Mesodermal cell (in vitro differentiated cells): ENCODE measurements at regions not wholly inside any gene's neighbourhood (a gene's known extent, or its start where the extent isn't known, plus 50 kb on each side); places are given as distances from the start of the nearest gene placed in this dataset.

ENCODE experiments used
- H3K27ac ChIP-seq: 2 replicates; pipeline ENCODE4 v1.7.0; 2013; ENCODE audit warnings: mild to moderate bottlenecking, low read depth, low read length, moderate library complexity; ENCODE audit not compliant: severe bottlenecking
- H3K36me3 ChIP-seq: 2 replicates; pipeline ENCODE4 v1.7.1; 2013; ENCODE audit warnings: mild to moderate bottlenecking, low read length, moderate library complexity; ENCODE audit not compliant: control insufficient read depth, insufficient read depth
- H3K4me1 ChIP-seq: one replicate; pipeline ENCODE4 v1.7.1; 2013; ENCODE audit warnings: mild to moderate bottlenecking, low read length; ENCODE audit not compliant: insufficient read depth, control insufficient read depth, poor library complexity, severe bottlenecking
- H3K4me3 ChIP-seq: 2 replicates; pipeline ENCODE4 v1.7.0; 2013; ENCODE audit warnings: low read length, control low read depth, mild to moderate bottlenecking; ENCODE audit not compliant: insufficient read depth, poor library complexity, severe bottlenecking; ENCODE audit errors: extremely low read depth
- H3K9me3 ChIP-seq: 2 replicates; pipeline ENCODE4 v1.7.1; 2013; ENCODE audit warnings: mild to moderate bottlenecking, low read length, moderate library complexity; ENCODE audit not compliant: control insufficient read depth
- WGBS, 2 experiments: methylation state at CpG; one replicate each; pipeline ENCODE4 v1.1.5; 2013; ENCODE audit warnings: missing lambda C conversion rate in 2 of 2; ENCODE audit not compliant: insufficient coverage in 2 of 2; 5-methylcytosine and 5-hydroxymethylcytosine counted together

DNA sequence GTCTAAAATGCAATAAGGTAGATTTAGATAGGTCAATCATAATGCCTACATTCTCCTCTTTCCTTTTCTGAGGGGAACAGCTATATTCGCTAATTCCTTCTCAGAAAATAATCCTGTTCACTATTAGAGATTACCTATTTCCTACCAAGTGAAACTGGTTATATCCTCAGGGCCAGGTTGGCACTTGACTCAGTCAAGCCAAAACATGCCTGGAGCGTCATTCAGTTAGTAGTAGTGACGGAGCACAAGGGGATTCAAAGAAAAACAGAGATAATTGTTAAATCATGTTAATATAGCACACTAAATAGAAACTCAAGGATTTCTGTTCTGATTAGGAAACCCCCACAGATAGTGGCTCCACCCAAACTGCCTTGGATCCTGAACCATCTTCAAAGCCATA, 515.4 kb upstream of the PTPRD start:
- WGBS, 2 experiments = 100% methylated on average over 1 of the region's 3 CpGs
- no peaks in the 10 kb centered on the region for H3K36me3 ChIP-seq

GRCh38 chr9:11135851-11136250, 523.0 kb upstream of the PTPRD start:
- Histone ChIP-seq H3K9me3 (no peaks in the 10 kb centered on the region), H3K27ac (peak overlapping the region; percentile 80), H3K4me1 (no peaks in the 10 kb centered on the region), H3K4me3 (no peak overlapping the region), H3K36me3 (no peaks in the 10 kb centered on the region)
- WGBS, 2 experiments = 63 to 67% methylated on average over 1 to 2 of the region's 3 CpGs

More for the DNA sequence above, 515.4 kb upstream of the PTPRD start:
- Histone ChIP-seq H3K9me3 (no peaks in the 10 kb centered on the region), H3K27ac (no peak overlapping the region), H3K4me3 (no peak overlapping the region), H3K4me1 (no peaks in the 10 kb centered on the region)

- WGBS, 2 experiments = 80 to 100% methylated on average over 1 of the region's 3 CpGs
- Histone ChIP-seq H3K36me3 (no peaks in the 10 kb centered on the region), H3K27ac (no peak overlapping the region), H3K9me3 (no peaks in the 10 kb centered on the region), H3K4me1 (no peaks in the 10 kb centered on the region), H3K4me3 (no peak overlapping the region)
These were observed 528.6 kb upstream of the PTPRD start for GRCh38 chr9:11141357-11141756.

DNA sequence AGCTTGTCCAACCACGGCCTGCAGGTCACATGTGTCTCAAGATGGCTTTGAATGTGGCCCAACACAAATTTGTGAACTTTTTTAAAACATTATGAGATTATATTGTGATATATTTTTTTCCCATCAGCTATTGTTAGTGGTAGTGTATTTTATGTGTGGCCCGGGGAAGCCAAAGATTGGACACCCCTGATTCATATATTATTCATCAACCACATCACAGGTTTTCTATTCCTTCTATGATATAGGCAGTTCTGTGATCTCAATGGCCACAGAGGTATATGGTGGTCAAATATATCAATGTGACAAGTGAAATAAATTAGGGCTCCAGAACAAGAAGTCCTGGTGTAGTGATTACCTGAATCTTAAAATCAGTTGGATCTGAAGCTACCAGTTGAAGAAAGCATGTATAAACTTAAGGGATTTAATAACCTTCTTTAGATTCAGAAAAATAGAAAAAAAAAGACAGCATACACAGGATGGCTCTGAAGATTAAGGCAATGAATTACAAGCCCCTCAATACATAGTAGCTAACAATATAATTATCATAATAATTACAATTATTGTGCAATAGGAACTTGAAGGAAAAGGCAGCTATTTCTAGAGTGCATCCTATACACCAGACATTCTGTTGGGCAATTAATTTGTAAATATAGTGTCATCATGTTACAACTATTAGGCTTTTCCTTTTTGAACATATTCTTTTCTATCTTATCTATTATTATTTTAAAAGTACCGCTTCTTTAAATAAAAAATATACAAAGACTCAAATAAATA, 530.4 kb upstream of the PTPRD start:
- H3K4me1 ChIP-seq = no peaks in the 10 kb centered on the region
- H3K27ac ChIP-seq = no peak overlapping the region
- no peaks in the 10 kb centered on the region for H3K9me3 ChIP-seq
- no peak overlapping the region for H3K4me3 ChIP-seq
- no peaks in the 10 kb centered on the region for H3K36me3 ChIP-seq
- WGBS, 2 experiments = no CpG with 5 or more reads among the region's 3 CpGs

GRCh38 chr9:11144746-11145145, 531.9 kb upstream of the PTPRD start:
- Histone ChIP-seq H3K4me3 (no peak overlapping the region), H3K27ac (no peak overlapping the region), H3K9me3 (no peaks in the 10 kb centered on the region), H3K36me3 (no peaks in the 10 kb centered on the region), H3K4me1 (no peaks in the 10 kb centered on the region)
- no CpG with 5 or more reads among the region's 2 CpGs for WGBS, 2 experiments

DNA sequence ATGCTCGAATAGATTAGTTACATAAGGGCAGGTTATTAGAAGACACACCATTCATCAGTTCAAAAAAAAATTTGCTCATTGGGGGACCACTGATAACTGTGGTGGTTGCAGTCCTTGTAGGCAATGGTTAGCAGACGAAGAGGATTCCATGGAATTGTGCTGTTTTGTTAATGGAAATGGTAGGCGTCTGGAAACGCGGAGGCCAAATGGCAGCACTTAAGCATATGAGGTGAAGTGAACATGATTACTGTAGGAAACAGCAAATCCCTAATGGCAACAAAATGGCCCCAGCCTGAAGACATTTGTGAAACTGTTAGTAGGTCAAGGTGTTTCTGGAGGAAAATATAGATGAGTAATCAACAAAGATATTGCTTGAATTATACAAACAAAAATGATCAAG, 535.4 kb upstream of the PTPRD start:
- H3K9me3 ChIP-seq = no peaks in the 10 kb centered on the region
- no peaks in the 10 kb centered on the region for H3K4me1 ChIP-seq
- WGBS, 2 experiments = 90 to 94% methylated on average over 2 to 3 of the region's 5 CpGs
- H3K4me3 ChIP-seq = no peak overlapping the region
- no peaks in the 10 kb centered on the region for H3K36me3 ChIP-seq
- no peak overlapping the region for H3K27ac ChIP-seq

GRCh38 chr9:11149065-11149464, 536.3 kb upstream of the PTPRD start:
- Histone ChIP-seq H3K9me3 (no peaks in the 10 kb centered on the region), H3K36me3 (no peaks in the 10 kb centered on the region), H3K4me1 (no peaks in the 10 kb centered on the region), H3K27ac (no peak overlapping the region), H3K4me3 (no peak overlapping the region)
- WGBS, 2 experiments = 57 to 60% methylated on average over 1 to 4 of the region's 7 CpGs

GRCh38 chr9:11158063-11158462, 545.3 kb upstream of the PTPRD start:
- peaks cover 8% of the 10 kb centered on the region for H3K9me3 ChIP-seq
- H3K36me3 ChIP-seq = no peaks in the 10 kb centered on the region
- no peak overlapping the region for H3K27ac ChIP-seq
- no CpG with 5 or more reads among the region's 1 CpG for WGBS, 2 experiments
- H3K4me3 ChIP-seq = no peak overlapping the region
- H3K4me1 ChIP-seq = no peaks in the 10 kb centered on the region

GRCh38 chr9:11158676-11159075, 545.9 kb upstream of the PTPRD start:
- Histone ChIP-seq H3K27ac (no peak overlapping the region), H3K4me1 (no peaks in the 10 kb centered on the region), H3K9me3 (peaks cover 8% of the 10 kb centered on the region), H3K36me3 (no peaks in the 10 kb centered on the region), H3K4me3 (no peak overlapping the region)

GRCh38 chr9:11159318-11159862, 546.6 kb upstream of the PTPRD start:
- H3K4me1 ChIP-seq = no peaks in the 10 kb centered on the region
- H3K27ac ChIP-seq = no peak overlapping the region
- no peaks in the 10 kb centered on the region for H3K36me3 ChIP-seq
- H3K4me3 ChIP-seq = no peak overlapping the region
- WGBS, 2 experiments = no CpG with 5 or more reads among the region's 1 CpG
- peaks cover 8% of the 10 kb centered on the region for H3K9me3 ChIP-seq

DNA sequence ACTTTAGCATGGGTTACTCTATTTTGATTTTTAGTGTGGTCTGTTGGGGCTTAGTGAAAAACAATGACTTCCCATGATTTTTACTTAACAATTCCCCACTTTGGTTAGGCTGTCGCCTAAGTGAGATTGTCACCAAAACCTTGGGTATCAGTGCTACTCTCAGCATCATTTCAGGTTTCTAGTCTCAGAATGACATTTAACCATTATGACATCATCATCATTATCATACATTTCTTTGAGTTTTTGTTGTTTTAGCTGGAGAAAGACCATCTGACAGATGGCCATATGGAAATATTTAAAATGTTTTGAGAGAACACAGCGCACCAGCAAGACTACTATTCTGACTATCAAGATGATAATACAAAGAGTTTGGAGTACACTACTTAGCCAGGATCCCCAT, 551.0 kb upstream of the PTPRD start:
- WGBS, 2 experiments = 93% methylated on average over 1 of the region's 2 CpGs; no CpG with 5 or more reads in 1 of the 2 experiments

More for the DNA sequence above, 551.0 kb upstream of the PTPRD start:
- H3K27ac ChIP-seq = no peak overlapping the region
- peaks cover 8% of the 10 kb centered on the region for H3K9me3 ChIP-seq
- no peak overlapping the region for H3K4me3 ChIP-seq
- H3K36me3 ChIP-seq = no peaks in the 10 kb centered on the region
- no peaks in the 10 kb centered on the region for H3K4me1 ChIP-seq
